SK-N-SH (cell line): ENCODE measurements at regions not wholly inside any gene's neighbourhood (a gene's known extent, or its start where the extent isn't known, plus 50 kb on each side); places are given as distances from the start of the nearest gene placed in this dataset.

Source experiments
- CTCF ChIA-PET: fragments of 300-600, 350-600 bp; formaldehyde crosslinking; extraction: SDS; loops from one replicate; lab custom pipeline; 2021; lab: Yijun Ruan, JAX
- POLR2A ChIA-PET: fragments of 350-600 bp; sonication (Branson Sonifier 250); formaldehyde crosslinking; extraction: SDS; loops from one replicate; lab custom pipeline; 2020; ENCODE audit warnings: antibody characterized with exemption, inconsistent platforms; lab: Yijun Ruan, JAX
- DNase-seq: peaks from one replicate; pipeline ENCODE4 v3.0.0; 2012
- H2AFZ ChIP-seq: fragments of 200-600 bp; sonication (generic); 2 replicates; pipeline ENCODE4 v1.8.1; 2016; ENCODE audit warnings: antibody characterized with exemption, mild to moderate bottlenecking, low read depth
- H3F3A ChIP-seq: fragments of 200-600 bp; sonication (generic); replicated peaks from 2 replicates; pipeline ENCODE3; 2016; ENCODE audit warnings: antibody characterized with exemption, mild to moderate bottlenecking; ENCODE audit not compliant: insufficient read depth
- H3K27ac ChIP-seq, 2 experiments: fragments of 200-500 bp in 1 of 2; fragments of 200-600 bp in 1 of 2; sonication (Bioruptor generic) in 1 of 2; sonication (generic), shearing (Covaris generic) in 1 of 2; 2 replicates each; pipeline versions ENCODE4 v1.5.1 to v1.6.1; 2014 to 2016; ENCODE audit warnings: low read depth in 2 of 2, inconsistent platforms in 1 of 2, low read length in 1 of 2, mild to moderate bottlenecking in 1 of 2, mixed read lengths in 1 of 2
- H3K27me3 ChIP-seq: fragments of 200-600 bp; sonication (generic), shearing (Covaris generic); 2 replicates; pipeline ENCODE4 v1.6.1; 2016; ENCODE audit warnings: mixed run types; ENCODE audit not compliant: insufficient read depth
- H3K36me3 ChIP-seq, 2 experiments: fragments of 200-500 bp in 1 of 2; fragments of 200-600 bp in 1 of 2; sonication (Bioruptor generic) in 1 of 2; sonication (generic) in 1 of 2; replicated peaks in 1 of 2; 2 replicates each; pipeline versions ENCODE3 to v1.5.1; 2014 to 2016; ENCODE audit warnings: low read length in 1 of 2, mild to moderate bottlenecking in 1 of 2; ENCODE audit not compliant: insufficient read depth in 2 of 2, control insufficient read depth in 1 of 2
- H3K4me1 ChIP-seq, 2 experiments: fragments of 200-500 bp in 1 of 2; fragments of 200-600 bp in 1 of 2; sonication (Bioruptor generic) in 1 of 2; sonication (generic), shearing (Covaris generic) in 1 of 2; 2 replicates each; pipeline versions ENCODE4 v1.5.1 to v1.6.1; 2014 to 2016; ENCODE audit warnings: low read depth in 1 of 2, low read length in 1 of 2, mixed run types in 1 of 2; ENCODE audit not compliant: insufficient read depth in 2 of 2, control insufficient read depth in 1 of 2
- H3K4me2 ChIP-seq: fragments of 200-600 bp; sonication (generic), shearing (Covaris generic); 2 replicates; pipeline ENCODE4 v1.6.1; 2017; ENCODE audit warnings: mixed run types
- H3K4me3 ChIP-seq, 2 experiments: fragments of 200-500 bp in 1 of 2; fragments of 200-600 bp in 1 of 2; sonication (Bioruptor generic) in 1 of 2; sonication (generic), shearing (Covaris generic) in 1 of 2; 2 replicates each; pipeline versions ENCODE4 v1.5.1 to v1.8.1; 2014 to 2016; ENCODE audit warnings: low read depth in 2 of 2, inconsistent platforms in 1 of 2, low read length in 1 of 2, mild to moderate bottlenecking in 1 of 2, mixed read lengths in 1 of 2, moderate library complexity in 1 of 2
- H3K79me2 ChIP-seq: fragments of 200-600 bp; sonication (generic); 2 replicates; pipeline ENCODE4 v1.8.1; 2017; ENCODE audit warnings: mild to moderate bottlenecking; ENCODE audit not compliant: insufficient read depth
- H3K9ac ChIP-seq: fragments of 200-600 bp; sonication (generic); 2 replicates; pipeline ENCODE4 v1.6.1; 2017; ENCODE audit warnings: mixed run types
- H3K9me2 ChIP-seq: fragments of 200-600 bp; sonication (generic); 2 replicates; pipeline ENCODE4 v1.6.1; 2017; ENCODE audit warnings: mixed run types
- H3K9me3 ChIP-seq: fragments of 200-600 bp; sonication (generic); 2 replicates; pipeline ENCODE4 v1.6.1; 2017; ENCODE audit warnings: mixed run types, mild to moderate bottlenecking, moderate library complexity
- H4K20me1 ChIP-seq: fragments of 200-600 bp; sonication (generic); 2 replicates; pipeline ENCODE4 v1.6.1; 2017; ENCODE audit warnings: mild to moderate bottlenecking, mixed run types; ENCODE audit not compliant: insufficient read depth
- CHD2 ChIP-seq: fragments of 150-350 bp; IDR thresholded peaks from 2 replicates; pipeline ENCODE4 v1.6.1; 2018; ENCODE audit warnings: low read length; ENCODE audit not compliant: partially characterized antibody
- CTCF ChIP-seq: fragments of 200-600 bp; sonication (generic); IDR thresholded peaks from 2 replicates; pipeline ENCODE4 v1.6.1; 2017; ENCODE audit warnings: antibody characterized with exemption, mild to moderate bottlenecking, moderate library complexity
- ELF1 ChIP-seq: IDR thresholded peaks from 2 replicates; pipeline ENCODE4 v1.4.0; 2012
- EP300 ChIP-seq, 2 experiments: IDR thresholded peaks; 2 replicates each; pipeline versions ENCODE4 v1.4.0 to v1.6.1; 2012; ENCODE audit warnings: borderline replicate concordance in 1 of 2, low read depth in 1 of 2, low read length in 1 of 2
- EZH2phosphoT487 ChIP-seq: fragments of 200-600 bp; sonication (generic); IDR thresholded peaks from 2 replicates; pipeline ENCODE4 v1.6.1; 2017; ENCODE audit warnings: low read depth, mixed run types, mild to moderate bottlenecking, antibody characterized with exemption, moderate library complexity, borderline replicate concordance
- FOXJ3 ChIP-seq: sonication (generic); formaldehyde crosslinking; IDR thresholded peaks from 2 replicates; pipeline ENCODE4 v1.5.1; 2020; ENCODE audit warnings: mild to moderate bottlenecking, missing genetic modification reagents
- FOXM1 ChIP-seq: IDR thresholded peaks from 2 replicates; pipeline ENCODE4 v1.4.0; 2012; ENCODE audit warnings: low read depth, mild to moderate bottlenecking
- JUND ChIP-seq: IDR thresholded peaks from 2 replicates; pipeline ENCODE4 v1.4.0; 2012
- MAX ChIP-seq: IDR thresholded peaks from 2 replicates; pipeline ENCODE4 v1.4.0; 2012; ENCODE audit warnings: low read depth
- MEF2A ChIP-seq: IDR thresholded peaks from 2 replicates; pipeline ENCODE4 v1.4.0; 2012; ENCODE audit warnings: low read depth, borderline replicate concordance
- MXI1 ChIP-seq: IDR thresholded peaks from 2 replicates; pipeline ENCODE4 v1.6.1; 2012; ENCODE audit warnings: mild to moderate bottlenecking, low read depth, low read length, improper control_type of control experiment
- NFIC ChIP-seq: IDR thresholded peaks from 2 replicates; pipeline ENCODE4 v1.4.0; 2012; ENCODE audit warnings: borderline replicate concordance
- NRF1 ChIP-seq: IDR thresholded peaks from 2 replicates; pipeline ENCODE4 v1.6.1; 2012; ENCODE audit warnings: low read depth, mild to moderate bottlenecking, low read length
- PBX3 ChIP-seq: IDR thresholded peaks from 2 replicates; pipeline ENCODE4; 2012
- RAD21 ChIP-seq: IDR thresholded peaks from 2 replicates; pipeline ENCODE4 v1.6.1; 2012; ENCODE audit warnings: mild to moderate bottlenecking, low read length
- SIN3A ChIP-seq: IDR thresholded peaks from 2 replicates; pipeline ENCODE4 v1.6.1; 2012; ENCODE audit warnings: low read depth, mild to moderate bottlenecking, low read length, moderate library complexity, borderline replicate concordance
- TCF12 ChIP-seq: IDR thresholded peaks from 2 replicates; pipeline ENCODE4 v1.4.0; 2012
- USF2 ChIP-seq: fragments of 150-350 bp; IDR thresholded peaks from 2 replicates; pipeline ENCODE4 v1.6.1; 2017; ENCODE audit warnings: antibody characterized with exemption, low read length, low read depth, borderline replicate concordance
- YY1 ChIP-seq: IDR thresholded peaks from 2 replicates; pipeline ENCODE4 v1.4.0; 2012; ENCODE audit warnings: low read depth, mild to moderate bottlenecking
- ZBTB33 ChIP-seq: IDR thresholded peaks from 2 replicates; pipeline ENCODE4 v1.4.0; 2012; ENCODE audit warnings: low read depth, borderline replicate concordance
- WGBS: methylation state at CpG from one replicate; pipeline ENCODE4 v1.1.6; 2017; ENCODE audit warnings: low lambda C conversion rate; 5-methylcytosine and 5-hydroxymethylcytosine counted together

- Histone ChIP-seq H3K36me3 (no peaks in the 10 kb centered on the region), H3K9ac (no peak overlapping the region), H3F3A (no peaks in the 10 kb centered on the region), H3K4me3 (no peak overlapping the region), H3K27ac (no peak overlapping the region), H2AFZ (no peak overlapping the region), H4K20me1 (no peaks in the 10 kb centered on the region), H3K9me3 (no peaks in the 10 kb centered on the region), H3K79me2 (no peaks in the 10 kb centered on the region), H3K4me1 (peaks cover 4% of the 10 kb centered on the region in 2 experiments; a peak in 2 of 4 replicates), H3K27me3 (no peaks in the 10 kb centered on the region), H3K9me2 (0 out of 2 replicates have a peak, but pooled peaks cover 3% of the 10 kb centered on the region), H3K4me2 (no peak overlapping the region)
- no peak for DNase-seq
- POLR2A ChIA-PET: no interaction called here
- CTCF ChIA-PET: no interaction called here
- TF ChIP-seq YY1 (no peak), MAX (no peak), TCF12 (no peak), NRF1 (no peak), FOXJ3 (CRISPR knock-in tag) (no peak), USF2 (no peak), ZBTB33 (no peak)
- WGBS: 86% methylated on average over 4 of the region's 4 CpGs
These were observed 106.3 kb upstream of the ALCAM start for GRCh38 chr3:105260385-105260784.

- Histone ChIP-seq H3F3A (peaks cover 22% of the 10 kb centered on the region), H3K9me3 (no peaks in the 10 kb centered on the region), H3K4me2 (0 out of 2 replicates have a peak overlapping the region, but pooled peaks have one; percentile 2), H2AFZ (peak overlapping the region; percentile 29; the same call in 1 of the 2 replicates), H3K27ac (peak overlapping the region; percentile 9 to 72; a peak in 3 of 4 replicates), H3K4me3 (no peak overlapping the region), H3K27me3 (no peaks in the 10 kb centered on the region), H4K20me1 (no peaks in the 10 kb centered on the region), H3K36me3 (no peaks in the 10 kb centered on the region), H3K9ac (peak overlapping the region; percentile 25; the same call in 1 of the 2 replicates), H3K4me1 (peaks cover 0 to 10% of the 10 kb centered on the region in 2 experiments; a peak in 2 of 4 replicates), H3K9me2 (no peaks in the 10 kb centered on the region)
- POLR2A ChIA-PET: no interaction called here
- DNase-seq: no peak
- CTCF ChIA-PET: no interaction called here
- TF ChIP-seq EZH2phosphoT487: no peak
- TF ChIP-seq JUND: no peak
- TF ChIP-seq NRF1: no peak
- TF ChIP-seq PBX3: no peak
- no peak for TF ChIP-seq EP300 (IDR thresholded peaks at IDR 0.05; ENCODE audit: borderline replicate concordance in 1 of 2, low read depth in 1 of 2, low read length in 1 of 2)
- TF ChIP-seq ZBTB33: no peak
- no peak for TF ChIP-seq CHD2
- TF ChIP-seq MEF2A: no peak
- TF ChIP-seq RAD21: no peak
- TF ChIP-seq MAX: no peak
- TF ChIP-seq FOXM1: no peak
- TF ChIP-seq NFIC: no peak
- TF ChIP-seq ELF1: no peak
- no peak for TF ChIP-seq CTCF
- TF ChIP-seq SIN3A: no peak
- no peak for TF ChIP-seq MXI1
- TF ChIP-seq, all 33 proteins: peak for 0
- H3K79me2 ChIP-seq: no peaks in the 10 kb centered on the region
These were observed 92.2 kb upstream of the ALCAM start for GRCh38 chr3:105274536-105274935.
